Activated naive CD8-positive, alpha-beta T cell treated with anti-CD3 and anti-CD28 coated beads for 36 hours (primary cell): ENCODE measurements at regions not wholly inside any gene's neighbourhood (a gene's known extent, or its start where the extent isn't known, plus 50 kb on each side); places are given as distances from the start of the nearest gene placed in this dataset.
"Not testable (repeated sequence)": the region's sequence is repeated elsewhere in the genome, so short reads cannot be mapped to it uniquely, and the experiment has no call there.

Experiments used
- DNase-seq: peaks from one replicate; pipeline ENCODE4 v3.0.0; 2021
- H3K27ac Mint-ChIP-seq: one replicate; pipeline ENCODE4 v1.8.0; 2022; ENCODE audit warnings: mild to moderate bottlenecking, moderate library complexity, mixed read lengths
- H3K27me3 Mint-ChIP-seq: one replicate; pipeline ENCODE4 v1.8.0; 2022; ENCODE audit warnings: mild to moderate bottlenecking, mixed read lengths
- H3K36me3 Mint-ChIP-seq: one replicate; pipeline ENCODE4 v1.8.0; 2021; ENCODE audit warnings: mild to moderate bottlenecking, mixed read lengths
- H3K4me1 Mint-ChIP-seq: one replicate; pipeline ENCODE4 v1.8.0; 2021; ENCODE audit warnings: mixed read lengths
- H3K4me3 Mint-ChIP-seq: one replicate; pipeline ENCODE4 v1.8.0; 2022; ENCODE audit warnings: mild to moderate bottlenecking, moderate library complexity, mixed read lengths
- H3K9me3 Mint-ChIP-seq: one replicate; pipeline ENCODE4 v1.8.0; 2022; ENCODE audit warnings: mixed read lengths

DNA sequence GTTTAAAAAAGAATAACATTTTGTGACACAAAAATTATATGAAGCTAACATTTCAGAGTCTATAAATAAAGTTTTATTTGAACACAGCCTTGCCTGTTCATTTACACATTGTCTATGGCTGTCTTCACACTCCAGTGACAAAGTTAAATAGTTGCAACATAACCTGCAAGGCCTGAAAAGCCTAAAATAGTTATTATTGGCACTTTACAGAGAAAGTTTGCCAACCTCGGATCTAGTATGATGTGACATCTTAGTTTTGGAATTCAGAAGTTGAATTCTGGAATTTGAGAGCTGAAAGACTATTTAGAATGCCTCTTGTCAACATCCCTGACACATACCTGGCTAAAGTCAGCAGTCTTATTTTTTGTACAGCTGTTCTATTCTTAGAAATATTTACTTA lies 68.3 kb downstream of the DYRK2 start:
- peaks cover 5% of the 10 kb centered on the region for H3K27me3 Mint-ChIP-seq
- peaks cover 4% of the 10 kb centered on the region for H3K36me3 Mint-ChIP-seq
- H3K4me3 Mint-ChIP-seq: no peak overlapping the region

DNA sequence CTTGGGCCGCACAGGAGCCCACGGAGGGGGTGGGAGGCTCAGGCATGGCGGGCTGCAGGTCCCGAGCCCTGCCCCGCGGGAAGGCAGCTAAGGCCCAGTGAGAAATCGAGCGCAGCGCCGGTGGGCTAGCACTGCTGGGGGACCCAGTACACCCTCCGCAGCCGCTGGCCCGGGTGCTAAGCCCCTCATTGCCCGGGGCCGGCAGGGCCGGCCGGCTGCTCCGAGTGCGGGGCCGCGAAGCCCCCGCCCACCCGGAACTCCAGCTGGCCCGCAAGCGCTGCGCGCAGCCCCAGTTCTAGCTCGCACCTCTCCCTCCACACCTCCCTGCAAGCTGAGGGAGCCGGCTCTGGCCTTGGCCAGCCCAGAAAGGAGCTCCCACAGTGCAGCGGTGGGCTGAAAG lies 70.8 kb downstream of the DYRK2 start:
- not testable (repeated sequence) for H3K4me1 Mint-ChIP-seq, H3K9me3 Mint-ChIP-seq, H3K36me3 Mint-ChIP-seq, DNase-seq, H3K4me3 Mint-ChIP-seq, H3K27ac Mint-ChIP-seq, H3K27me3 Mint-ChIP-seq

More for the DNA sequence above, 68.3 kb downstream of the DYRK2 start:
- H3K4me1 Mint-ChIP-seq: no peaks in the 10 kb centered on the region
- H3K9me3 Mint-ChIP-seq: peaks cover 1% of the 10 kb centered on the region
- no peak for DNase-seq
- H3K27ac Mint-ChIP-seq: no peak overlapping the region

- Mint-ChIP-seq H3K36me3 (peaks cover 1% of the 10 kb centered on the region), H3K4me1 (no peaks in the 10 kb centered on the region), H3K4me3 (no peak overlapping the region), H3K27ac (no peak overlapping the region), H3K9me3 (no peaks in the 10 kb centered on the region), H3K27me3 (peaks cover 5% of the 10 kb centered on the region)
- DNase-seq: no peak
Observed at GRCh38 chr12:67720351-67720856, 71.9 kb downstream of the DYRK2 start.

- DNase-seq: no peak
Observed at GRCh38 chr12:67721248-67721647, 72.7 kb downstream of the DYRK2 start.

DNA sequence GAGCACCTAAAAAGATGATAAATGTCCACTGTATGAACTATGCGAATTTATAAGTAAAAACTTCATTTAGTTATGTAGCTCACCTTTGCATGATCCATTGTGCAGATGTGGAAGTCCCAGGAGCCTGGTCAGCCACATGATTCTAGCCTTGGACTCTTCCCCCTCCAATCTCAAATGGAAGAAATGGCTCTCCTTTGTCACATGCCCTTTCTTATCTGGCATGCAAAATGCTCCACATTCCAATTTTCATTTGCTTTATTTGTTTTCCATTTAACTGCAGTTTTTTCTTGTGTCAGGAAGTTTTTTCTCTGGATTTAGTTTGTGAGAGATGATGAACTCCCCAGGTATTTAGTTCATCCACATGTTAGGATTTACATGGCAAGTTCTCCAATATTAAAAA lies 73.8 kb downstream of the DYRK2 start:
- no peak for DNase-seq
- H3K36me3 Mint-ChIP-seq: peaks cover 1% of the 10 kb centered on the region
- H3K4me3 Mint-ChIP-seq: no peak overlapping the region
- peaks cover 5% of the 10 kb centered on the region for H3K27me3 Mint-ChIP-seq
- H3K27ac Mint-ChIP-seq: no peak overlapping the region
- no peaks in the 10 kb centered on the region for H3K9me3 Mint-ChIP-seq
- H3K4me1 Mint-ChIP-seq: no peaks in the 10 kb centered on the region

More at GRCh38 chr12:67721248-67721647, 72.7 kb downstream of the DYRK2 start:
- Mint-ChIP-seq H3K27ac (no peak overlapping the region), H3K36me3 (peaks cover 1% of the 10 kb centered on the region), H3K4me3 (no peak overlapping the region), H3K27me3 (peaks cover 5% of the 10 kb centered on the region), H3K9me3 (no peaks in the 10 kb centered on the region), H3K4me1 (no peaks in the 10 kb centered on the region)

DNA sequence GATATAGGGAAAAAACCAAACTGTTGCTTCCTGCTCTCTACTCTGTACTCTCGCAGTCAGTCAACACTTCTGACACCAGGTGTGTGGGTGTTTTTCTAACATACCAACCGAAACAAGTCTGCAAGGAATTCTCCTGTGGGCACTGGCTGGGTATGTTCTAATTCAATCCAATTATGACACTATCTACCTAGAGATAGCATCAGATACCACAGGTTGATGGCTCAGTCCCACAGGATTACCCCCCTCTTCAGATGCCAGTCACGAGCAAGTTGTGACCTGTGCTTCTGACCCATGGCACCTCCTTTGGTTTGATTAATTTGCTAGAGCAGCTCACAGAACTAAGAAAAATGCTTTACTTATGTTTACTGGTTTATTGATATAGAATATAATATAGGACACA lies 78.3 kb downstream of the DYRK2 start:
- H3K4me3 Mint-ChIP-seq: no peak overlapping the region
- no peak overlapping the region for H3K27ac Mint-ChIP-seq
- no peaks in the 10 kb centered on the region for H3K9me3 Mint-ChIP-seq

GRCh38 chr12:67727702-67728666 lies 79.4 kb downstream of the DYRK2 start:
- no peaks in the 10 kb centered on the region for H3K9me3 Mint-ChIP-seq
- H3K4me1 Mint-ChIP-seq: no peaks in the 10 kb centered on the region
- H3K27me3 Mint-ChIP-seq: no peaks in the 10 kb centered on the region
- no peak overlapping the region for H3K4me3 Mint-ChIP-seq
- H3K36me3 Mint-ChIP-seq: no peaks in the 10 kb centered on the region
- H3K27ac Mint-ChIP-seq: no peak overlapping the region
- no peak for DNase-seq

More for the DNA sequence above, 78.3 kb downstream of the DYRK2 start:
- no peaks in the 10 kb centered on the region for H3K27me3 Mint-ChIP-seq
- no peaks in the 10 kb centered on the region for H3K4me1 Mint-ChIP-seq
- DNase-seq: no peak
- H3K36me3 Mint-ChIP-seq: no peaks in the 10 kb centered on the region

DNA sequence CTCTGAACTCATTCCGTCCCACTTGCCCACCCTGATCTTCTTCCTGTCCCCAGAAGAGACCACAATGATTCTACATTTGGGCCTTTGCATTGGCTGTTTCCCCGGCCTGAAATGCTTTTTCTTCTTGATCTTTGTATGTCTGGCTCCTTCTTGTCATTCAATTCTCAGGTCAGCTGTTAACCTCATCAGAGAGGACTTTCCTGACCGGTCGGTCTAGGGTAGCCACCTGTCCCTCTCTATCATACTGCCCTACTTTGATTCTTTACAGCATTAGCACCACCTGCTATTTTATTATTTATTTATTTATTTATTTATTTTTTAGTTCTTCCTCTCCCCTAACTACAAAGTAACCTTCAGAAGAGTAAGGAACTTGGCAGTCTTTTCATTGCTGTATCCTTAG lies 84.3 kb downstream of the DYRK2 start:
- DNase-seq: no peak
- Mint-ChIP-seq H3K36me3 (no peaks in the 10 kb centered on the region), H3K27ac (no peak overlapping the region), H3K4me3 (no peak overlapping the region), H3K9me3 (no peaks in the 10 kb centered on the region), H3K4me1 (no peaks in the 10 kb centered on the region), H3K27me3 (no peaks in the 10 kb centered on the region)

DNA sequence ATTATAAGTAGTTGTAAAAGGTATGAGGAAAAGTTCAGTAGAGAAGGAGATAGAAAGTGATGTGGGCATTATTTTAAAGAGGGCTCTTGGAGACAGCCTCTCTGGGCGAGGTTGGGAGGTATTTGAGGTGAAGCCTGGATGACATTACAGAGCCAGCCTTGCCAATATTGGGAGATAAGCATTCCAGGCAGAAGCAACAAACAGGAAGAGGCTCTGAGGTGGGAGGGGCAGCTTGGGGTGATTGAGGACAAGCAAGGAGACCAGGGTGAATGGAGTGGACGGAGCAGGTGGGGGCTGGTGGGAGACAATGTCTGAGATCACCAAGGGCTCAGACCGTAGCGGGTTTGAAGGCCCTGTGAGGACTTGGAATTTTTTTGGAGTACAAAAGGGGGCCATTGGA lies 87.3 kb downstream of the DYRK2 start:
- no peaks in the 10 kb centered on the region for H3K4me1 Mint-ChIP-seq
- H3K36me3 Mint-ChIP-seq: no peaks in the 10 kb centered on the region
- no peak overlapping the region for H3K4me3 Mint-ChIP-seq
- DNase-seq: no peak
- H3K9me3 Mint-ChIP-seq: no peaks in the 10 kb centered on the region
- H3K27ac Mint-ChIP-seq: no peak overlapping the region
- H3K27me3 Mint-ChIP-seq: no peaks in the 10 kb centered on the region

DNA sequence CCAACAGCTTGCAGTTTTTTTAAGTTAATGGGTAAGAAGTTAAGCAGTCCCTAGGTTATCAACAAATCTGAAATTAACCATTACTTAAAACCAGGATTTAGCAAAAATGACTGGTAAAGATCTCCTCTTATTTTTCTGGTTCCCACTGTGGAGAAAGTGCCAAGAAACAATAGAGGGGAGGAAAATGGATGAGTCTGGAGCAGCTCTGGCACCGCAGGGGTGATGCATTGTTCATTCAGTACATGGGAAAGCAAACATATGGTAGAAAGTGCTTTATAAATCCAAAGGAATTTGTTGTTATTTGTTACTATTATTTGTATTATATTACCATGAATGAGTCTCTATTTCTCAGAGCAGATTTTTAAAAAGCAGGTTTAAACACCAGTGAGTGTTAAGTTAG lies 92.2 kb downstream of the DYRK2 start:
- Mint-ChIP-seq H3K4me1 (no peaks in the 10 kb centered on the region), H3K27ac (no peak overlapping the region), H3K36me3 (no peaks in the 10 kb centered on the region), H3K27me3 (no peaks in the 10 kb centered on the region), H3K4me3 (no peak overlapping the region), H3K9me3 (peaks cover under 1% of the 10 kb centered on the region)
- no peak for DNase-seq

- Mint-ChIP-seq H3K4me1 (no peaks in the 10 kb centered on the region), H3K27me3 (no peaks in the 10 kb centered on the region), H3K9me3 (peaks cover 4% of the 10 kb centered on the region), H3K27ac (no peak overlapping the region), H3K4me3 (no peak overlapping the region), H3K36me3 (no peaks in the 10 kb centered on the region)
- DNase-seq: no peak
Observed at GRCh38 chr12:67741270-67741669, 92.7 kb downstream of the DYRK2 start.

GRCh38 chr12:67742461-67742860 lies 93.9 kb downstream of the DYRK2 start:
- H3K4me1 Mint-ChIP-seq: no peaks in the 10 kb centered on the region
- no peak overlapping the region for H3K27ac Mint-ChIP-seq
- peaks cover 4% of the 10 kb centered on the region for H3K9me3 Mint-ChIP-seq
- no peaks in the 10 kb centered on the region for H3K36me3 Mint-ChIP-seq
- no peak overlapping the region for H3K4me3 Mint-ChIP-seq
- no peaks in the 10 kb centered on the region for H3K27me3 Mint-ChIP-seq
- DNase-seq: no peak

GRCh38 chr12:67747869-67748742 lies 99.6 kb downstream of the DYRK2 start:
- Mint-ChIP-seq H3K9me3 (peaks cover 4% of the 10 kb centered on the region), H3K4me1 (no peaks in the 10 kb centered on the region), H3K27me3 (no peaks in the 10 kb centered on the region), H3K4me3 (no peak overlapping the region), H3K27ac (no peak overlapping the region), H3K36me3 (no peaks in the 10 kb centered on the region)
- no peak for DNase-seq

- Mint-ChIP-seq H3K4me3 (no peak overlapping the region), H3K27ac (no peak overlapping the region), H3K36me3 (no peaks in the 10 kb centered on the region), H3K9me3 (peaks cover 4% of the 10 kb centered on the region), H3K4me1 (no peaks in the 10 kb centered on the region), H3K27me3 (no peaks in the 10 kb centered on the region)
- DNase-seq: no peak
Observed at GRCh38 chr12:67748743-67749040, 100.1 kb downstream of the DYRK2 start.

- Mint-ChIP-seq H3K4me3 (no peak overlapping the region), H3K27ac (no peak overlapping the region), H3K27me3 (no peaks in the 10 kb centered on the region), H3K4me1 (peaks cover 6% of the 10 kb centered on the region), H3K9me3 (peaks cover 4% of the 10 kb centered on the region), H3K36me3 (no peaks in the 10 kb centered on the region)
- no peak for DNase-seq
Observed at GRCh38 chr12:67750513-67751183, 102.1 kb downstream of the DYRK2 start.
